Fibroblast of skin of right biceps (primary cell): ENCODE measurements at regions not wholly inside any gene's neighbourhood (a gene's known extent, or its start where the extent isn't known, plus 50 kb on each side); places are given as distances from the start of the nearest gene placed in this dataset.
A peak's percentile ranks its signal among the peaks of the same experiment; 100 is the strongest.

ENCODE experiments used
- DNase-seq: peaks from one replicate; pipeline ENCODE4 v3.0.0-alpha.2; 2013

DNA sequence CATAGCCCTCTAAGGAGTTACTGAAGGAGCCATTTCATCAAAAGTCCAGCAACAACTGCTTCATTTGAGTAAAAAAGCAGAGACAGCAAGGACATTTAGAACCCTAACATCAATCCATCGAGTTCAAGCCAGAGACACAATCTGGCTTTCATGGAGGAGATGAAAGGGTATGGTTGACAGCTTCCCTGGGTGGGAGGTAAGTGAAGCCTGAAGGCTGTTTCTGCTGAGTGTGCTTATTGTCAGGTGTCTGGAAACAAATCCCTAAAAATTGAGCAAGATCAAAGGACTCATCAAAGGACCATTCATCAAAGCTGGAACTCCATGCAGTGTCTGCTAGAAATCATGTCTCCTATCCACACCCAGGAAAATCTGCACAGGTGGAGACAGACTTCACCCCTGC is 104.4 kb upstream of the CCDC196 start:
- DNase-seq, result no peak

DNA sequence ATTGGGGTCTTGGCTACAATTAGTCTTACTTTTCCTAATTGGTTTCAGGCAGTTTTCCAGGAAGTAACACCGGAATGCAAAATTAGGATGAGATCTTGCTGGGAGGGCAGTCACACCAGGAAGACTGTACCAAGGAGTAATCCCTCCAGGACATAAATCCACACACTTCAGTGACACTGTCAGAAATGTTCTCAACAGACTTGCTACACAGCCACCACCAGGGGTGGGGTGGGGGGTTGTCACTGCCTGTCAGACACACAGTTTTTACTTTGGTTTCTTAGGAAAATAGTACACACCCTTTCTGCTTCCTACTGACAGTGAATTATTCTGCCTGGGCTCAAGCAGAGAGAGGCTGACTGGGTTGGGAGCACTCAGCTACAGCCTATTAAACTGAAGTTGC is 102.9 kb upstream of the CCDC196 start:
- DNase-seq, result no peak

DNA sequence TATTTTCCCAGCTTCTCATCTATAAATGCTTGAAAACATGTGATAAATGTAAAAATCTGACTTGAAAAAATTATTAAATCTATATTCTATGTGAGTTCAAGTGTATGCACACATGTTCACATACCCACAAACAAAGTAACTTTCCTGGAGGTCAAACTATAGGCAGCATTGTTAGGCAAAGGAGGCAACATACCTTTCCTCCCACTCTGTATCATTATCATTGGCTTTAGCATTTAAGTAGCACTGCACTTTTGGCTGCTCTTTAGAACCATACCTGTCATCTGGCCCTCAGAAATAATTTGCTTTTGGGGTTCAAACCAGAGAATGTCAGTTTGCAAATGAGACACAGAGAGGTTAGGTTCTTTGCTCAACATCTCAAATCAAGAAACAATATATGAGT is 102.4 kb upstream of the CCDC196 start:
- DNase-seq, result no peak

DNA sequence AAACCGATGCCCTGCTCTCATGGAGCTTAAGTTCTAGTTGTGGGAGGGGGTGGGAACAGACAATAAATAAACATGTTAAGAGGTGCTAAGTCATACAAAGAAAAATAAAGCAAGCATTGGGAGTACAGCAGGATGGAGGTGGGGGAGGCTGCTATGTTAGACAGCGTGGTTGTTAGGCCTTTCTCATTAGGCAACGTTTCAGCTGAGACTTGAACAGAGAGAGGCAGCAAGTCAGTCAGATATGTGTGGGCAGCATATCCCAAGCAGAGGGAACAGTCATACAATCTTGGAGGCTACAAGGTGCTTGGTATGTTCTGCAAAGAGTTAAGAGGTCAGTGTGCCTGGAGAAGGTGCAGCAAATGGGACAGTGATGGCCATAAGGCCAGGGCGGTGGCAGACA is 97.7 kb upstream of the CCDC196 start:
- no peak for DNase-seq

DNA sequence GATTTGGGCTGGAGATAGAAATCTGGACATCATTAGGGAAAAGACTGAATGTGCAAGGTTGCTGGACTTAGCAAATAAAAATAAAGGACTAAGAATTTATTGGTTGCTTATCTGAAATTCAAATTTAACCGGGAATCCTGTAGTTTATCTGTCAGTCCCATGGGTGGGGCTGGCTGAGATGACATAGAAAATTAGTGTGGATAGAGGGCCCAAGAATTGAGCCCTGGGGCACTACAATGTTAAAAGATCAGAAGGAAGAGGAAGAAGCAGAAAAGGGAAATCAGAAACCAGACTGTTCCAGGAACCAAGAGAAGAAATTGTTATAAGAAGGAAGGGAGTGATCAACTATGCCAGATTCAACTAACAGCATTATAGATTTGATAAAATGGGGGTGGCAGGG is 96.7 kb upstream of the CCDC196 start:
- DNase-seq, result no peak

DNA sequence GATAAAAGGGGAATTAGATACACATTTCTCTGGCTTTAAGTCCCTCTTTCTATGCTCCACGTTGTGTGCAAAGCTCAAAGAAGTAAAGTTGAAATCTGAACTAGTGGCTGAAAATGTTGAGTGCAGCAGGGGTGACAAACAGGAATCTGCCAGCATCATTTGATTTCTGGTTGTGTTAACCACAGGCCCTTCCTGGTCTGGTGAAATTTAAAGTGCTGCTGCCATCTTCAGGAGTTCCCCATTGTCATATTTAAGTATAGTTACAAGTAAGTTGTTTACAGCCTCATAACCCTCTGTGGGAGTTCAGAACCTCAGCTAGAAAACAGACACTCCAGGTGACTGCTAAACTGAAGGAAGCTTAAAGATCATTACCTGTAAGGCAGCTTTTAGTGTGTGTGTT is 90.9 kb upstream of the CCDC196 start:
- DNase-seq, result no peak

DNA sequence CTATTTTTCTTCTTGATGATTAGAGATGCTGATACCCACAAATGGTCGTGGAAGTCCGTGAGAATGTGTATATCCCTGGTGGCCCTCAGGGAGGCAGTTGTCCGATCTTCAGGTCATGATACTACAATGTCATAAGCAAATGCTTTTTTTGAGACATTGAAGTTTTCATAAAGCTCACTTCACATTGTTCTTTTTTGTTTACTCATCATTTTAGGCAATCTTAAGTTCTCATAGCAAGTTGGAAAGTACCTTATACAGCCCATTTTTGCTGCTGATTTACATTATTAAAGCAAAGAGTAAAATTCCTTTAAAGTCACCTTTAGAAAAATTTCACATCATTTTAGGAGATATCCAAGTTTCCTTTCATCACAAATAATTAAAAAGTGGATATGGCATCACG is 90.0 kb upstream of the CCDC196 start:
- DNase-seq, result no peak

DNA sequence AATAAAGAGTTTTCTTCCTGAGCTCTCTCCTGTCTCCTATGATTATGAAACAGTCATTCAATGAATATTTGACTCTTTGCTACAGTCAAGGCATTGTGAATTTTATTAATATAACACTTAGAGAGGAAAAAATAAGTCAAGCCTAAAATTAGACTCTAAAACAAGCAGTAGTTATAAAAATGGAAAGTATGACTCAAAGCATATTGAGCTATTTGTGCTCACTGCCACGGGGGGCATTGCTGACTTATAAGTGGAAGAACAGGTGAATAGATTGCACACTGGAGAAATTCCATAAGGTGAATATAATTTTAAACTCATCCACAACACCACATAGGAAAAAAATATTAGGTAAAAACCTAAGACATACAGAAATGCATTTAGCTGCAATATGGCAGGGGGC is 87.7 kb upstream of the CCDC196 start:
- DNase-seq, result no peak

DNA sequence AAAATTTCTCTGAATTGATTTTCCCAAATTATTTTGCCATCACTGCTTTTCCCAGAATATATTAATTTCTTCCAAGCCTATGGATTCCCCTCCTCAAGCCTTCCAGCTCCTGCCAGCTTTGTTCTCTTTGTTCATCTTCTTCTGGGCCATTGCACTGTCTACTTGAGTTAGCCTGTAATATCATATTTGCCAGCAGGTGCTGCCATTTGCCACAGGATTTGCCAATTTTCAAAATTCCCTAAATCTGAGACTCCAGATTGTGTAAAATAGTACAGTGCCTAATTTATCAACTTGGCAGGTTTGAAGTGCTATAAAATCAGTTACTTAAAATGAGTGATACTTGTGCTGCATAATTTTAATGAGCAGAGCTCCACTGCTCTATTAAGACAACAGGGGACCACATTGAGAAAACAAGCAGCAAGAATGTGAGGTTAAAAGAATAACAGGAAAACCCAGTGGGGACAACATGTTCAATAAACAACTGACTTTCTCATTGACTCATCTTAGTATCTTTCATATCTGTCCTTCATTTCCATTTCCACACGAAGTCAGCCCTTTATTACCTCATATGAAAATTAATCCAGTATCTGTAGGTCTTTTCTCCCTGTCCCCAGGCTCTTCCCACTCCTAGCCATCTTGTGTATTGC is 84.6 kb upstream of the CCDC196 start:
- DNase-seq, result no peak

DNA sequence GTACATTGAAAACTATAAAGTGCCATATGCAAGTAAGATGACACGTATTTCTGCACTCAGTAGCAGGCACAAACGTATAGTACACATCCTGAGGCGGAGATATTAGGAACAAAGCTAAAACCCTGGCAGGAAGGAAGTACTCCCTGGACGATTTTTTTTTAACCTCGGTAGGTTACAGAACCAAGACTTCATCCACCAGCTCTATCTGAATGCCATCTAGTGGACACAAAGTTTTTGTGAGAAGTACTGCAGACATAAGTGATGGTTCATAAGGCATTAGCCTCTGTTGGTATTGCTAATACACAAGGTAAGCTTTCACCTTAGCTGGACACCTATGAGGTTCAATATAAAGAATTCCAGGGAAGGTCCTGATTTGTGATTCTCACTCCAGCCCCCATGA is 83.0 kb upstream of the CCDC196 start:
- peak; percentile 22 for DNase-seq

DNA sequence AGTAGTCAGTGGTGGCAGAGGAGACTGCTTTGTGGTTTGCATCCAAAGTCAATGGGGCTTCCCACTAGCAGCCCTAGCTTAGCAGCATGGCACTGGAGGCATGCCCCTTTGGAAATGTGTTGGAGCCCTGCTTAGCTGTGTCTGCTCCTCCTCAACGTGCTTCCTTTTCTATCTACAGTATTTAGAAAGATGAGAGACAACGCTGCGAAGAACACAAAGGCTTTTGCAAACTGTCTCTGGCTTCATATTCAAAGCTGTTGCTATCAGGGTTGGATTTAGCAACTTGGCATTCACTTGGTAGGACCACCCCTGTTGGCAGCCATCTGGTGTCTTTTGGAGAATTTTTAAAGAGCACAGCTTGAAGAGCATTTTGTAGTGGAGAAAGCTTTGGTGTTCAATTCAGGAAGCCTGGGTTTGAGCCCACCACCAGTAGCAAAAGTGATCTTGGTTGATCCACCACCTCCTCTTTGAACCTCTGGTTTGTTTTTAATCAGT is 82.1 kb upstream of the CCDC196 start:
- no peak for DNase-seq

DNA sequence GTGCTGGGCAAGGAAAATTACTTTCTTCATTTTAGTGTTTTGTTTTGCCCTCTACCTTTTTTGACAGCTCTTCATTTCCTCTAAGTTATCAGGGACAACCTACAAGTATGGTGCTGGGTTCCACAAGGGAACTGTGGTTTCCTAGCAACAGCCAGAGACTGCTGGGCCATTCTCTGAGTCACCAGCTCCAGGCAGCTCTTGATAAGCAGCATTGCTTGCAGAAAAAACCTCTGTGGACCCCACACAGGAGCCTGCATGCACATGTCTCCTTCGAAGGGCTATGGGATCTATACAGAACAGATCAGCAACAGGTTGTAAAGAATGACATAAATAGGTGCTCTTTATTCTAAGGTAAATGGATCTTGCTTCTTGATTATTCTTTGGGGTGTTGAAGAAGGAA is 81.0 kb upstream of the CCDC196 start:
- peak; percentile 15 for DNase-seq

DNA sequence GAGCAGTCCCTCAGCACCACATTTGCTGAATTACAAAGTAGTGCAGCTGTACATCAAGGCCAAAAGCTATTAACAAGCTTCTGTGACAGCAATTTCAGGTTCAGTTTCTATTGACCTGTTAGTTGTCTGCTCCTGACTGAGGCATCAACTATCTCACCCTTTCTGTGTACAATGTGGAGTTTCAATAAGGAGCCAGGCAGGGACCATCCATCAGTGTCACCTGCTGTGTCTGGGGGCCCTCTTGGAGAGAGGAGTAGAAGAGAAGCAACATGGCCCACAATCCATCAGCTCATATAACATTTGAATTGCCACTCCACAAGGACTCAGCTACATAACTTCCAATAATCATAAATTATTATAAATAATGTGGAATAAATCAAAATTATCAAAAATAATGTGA is 72.3 kb upstream of the CCDC196 start:
- no peak for DNase-seq

DNA sequence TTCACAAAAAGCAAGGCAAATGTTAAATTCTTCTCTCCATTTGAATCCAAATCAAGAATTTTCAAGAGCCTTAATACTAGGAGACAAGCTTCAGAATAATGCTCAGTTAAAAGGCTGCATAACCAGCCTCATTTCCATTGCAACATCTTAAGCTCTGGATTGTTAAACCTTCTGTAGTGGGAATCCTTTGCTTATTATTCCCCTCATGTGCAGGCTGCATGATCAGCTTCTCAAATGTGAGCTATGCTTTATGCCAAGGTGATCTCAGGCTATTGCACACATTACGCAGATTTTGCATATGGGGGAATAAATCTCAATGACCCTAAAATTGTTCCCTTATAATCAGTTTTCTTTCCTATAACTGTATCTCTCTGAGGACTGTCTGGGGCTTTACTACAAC is 71.7 kb upstream of the CCDC196 start:
- no peak for DNase-seq

DNA sequence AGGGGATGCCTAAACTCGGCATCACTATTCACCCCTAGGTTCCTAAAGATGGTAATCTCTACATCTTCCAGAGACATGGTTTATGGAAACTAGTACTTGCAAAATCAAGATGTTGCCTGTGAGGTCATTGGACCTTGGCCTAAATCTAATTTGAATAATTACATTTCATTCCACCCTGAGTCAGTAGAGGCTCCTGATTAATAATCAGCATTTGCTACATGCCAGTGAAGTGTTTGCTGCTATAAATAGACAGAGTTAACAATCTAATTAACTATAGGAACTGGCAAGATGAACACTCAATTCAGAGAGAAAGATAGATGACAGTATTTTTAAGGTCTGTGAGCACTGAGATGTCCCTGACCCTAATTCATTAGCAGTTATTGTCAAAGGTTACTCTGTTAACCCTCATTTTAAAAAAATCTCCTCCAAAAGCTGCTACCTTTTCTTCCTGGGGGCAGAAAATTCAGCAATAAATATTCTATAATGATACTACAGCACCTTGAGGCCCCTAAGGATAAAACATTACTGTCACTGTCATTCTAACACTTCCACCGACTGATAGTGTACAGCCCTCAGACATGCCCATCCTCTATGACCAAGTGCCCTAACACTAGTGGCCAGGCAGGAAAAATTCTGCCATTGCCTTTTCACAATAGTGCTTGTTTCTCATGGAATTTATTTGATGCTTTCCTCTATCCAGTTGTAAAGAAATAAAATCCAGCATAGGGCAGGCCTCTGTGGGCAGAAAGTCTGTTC is 65.7 kb upstream of the CCDC196 start:
- DNase-seq, result no peak

DNA sequence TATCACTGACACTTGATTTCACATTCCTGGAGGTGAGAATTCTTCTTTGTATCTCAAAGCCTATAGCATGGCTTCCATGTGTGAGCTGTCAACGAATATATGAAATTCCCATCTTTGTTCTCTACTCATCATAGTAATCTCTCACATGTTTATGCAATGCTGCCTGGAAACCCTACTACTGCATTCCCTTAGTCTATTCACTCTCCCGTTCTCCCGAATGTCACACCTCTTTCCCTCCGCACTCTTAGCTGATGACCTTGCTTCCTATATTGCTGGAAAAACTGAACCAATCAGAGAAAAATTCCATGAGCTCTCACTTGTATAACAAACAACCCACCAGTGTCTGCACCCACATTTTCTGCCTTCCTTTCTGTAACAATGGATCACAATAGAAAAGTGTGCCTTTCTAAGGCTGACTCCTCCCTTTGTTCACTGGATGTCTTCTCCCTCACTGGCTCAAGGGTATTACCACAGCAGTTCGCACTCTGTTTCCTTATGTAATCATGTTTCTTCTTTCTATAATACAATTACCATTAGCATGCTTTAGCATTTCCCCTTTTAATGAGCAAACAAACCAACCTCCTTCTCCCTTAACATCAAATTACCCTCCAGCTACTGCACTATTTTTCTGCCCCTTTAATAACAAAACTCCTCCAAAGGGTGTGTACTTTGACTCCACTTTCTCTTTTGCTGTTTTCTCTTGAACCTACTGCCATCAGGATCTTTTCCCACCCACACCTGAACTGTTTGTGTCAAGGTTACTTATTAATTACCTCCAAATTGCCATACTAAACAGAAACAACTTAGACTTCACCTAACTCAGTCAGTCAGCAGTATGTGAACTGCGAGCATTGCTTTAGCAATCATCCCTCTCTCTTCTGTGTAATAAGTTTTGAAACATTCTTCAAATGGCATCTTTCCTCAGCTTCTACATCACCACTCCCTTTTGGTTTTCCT is 63.9 kb upstream of the CCDC196 start:
- no peak for DNase-seq

DNA sequence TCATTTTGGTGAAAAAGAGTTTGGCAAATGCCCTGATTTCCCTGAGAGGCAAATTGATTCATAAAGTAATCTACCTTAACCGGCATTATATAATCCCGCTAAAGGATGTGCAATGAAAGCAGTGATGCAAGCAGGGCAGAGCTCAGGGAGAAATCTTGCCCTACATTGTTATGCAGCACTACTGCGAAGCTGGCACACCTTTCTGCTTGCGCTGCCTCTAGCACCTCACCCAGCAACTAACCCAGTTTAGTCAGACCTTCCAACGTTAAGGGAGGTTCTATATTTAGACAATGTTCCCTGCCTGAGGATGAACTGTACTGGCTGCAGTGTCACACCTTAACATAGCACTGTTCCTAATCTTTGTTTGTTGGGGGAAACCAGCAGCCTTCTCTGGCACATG is 60.8 kb upstream of the CCDC196 start:
- no peak for DNase-seq

DNA sequence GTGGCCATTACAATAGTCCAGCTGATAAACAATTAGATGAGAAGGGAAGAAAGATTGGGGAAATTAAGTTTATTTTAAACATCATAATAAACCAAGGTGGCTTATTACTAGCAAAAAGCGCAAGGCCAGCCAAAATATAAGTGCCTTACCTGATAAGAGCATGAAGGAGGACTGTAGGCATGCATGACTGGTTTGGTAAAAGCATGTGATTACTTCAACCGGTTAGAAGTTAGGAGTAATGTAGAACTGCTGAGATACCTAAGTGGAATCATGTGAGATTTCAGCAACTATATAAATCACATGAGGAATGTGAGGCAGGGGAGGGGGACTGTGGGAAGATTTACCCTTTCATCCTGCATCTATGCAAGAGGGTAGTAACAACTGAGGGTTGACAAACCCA is 59.7 kb upstream of the CCDC196 start:
- DNase-seq, result no peak

DNA sequence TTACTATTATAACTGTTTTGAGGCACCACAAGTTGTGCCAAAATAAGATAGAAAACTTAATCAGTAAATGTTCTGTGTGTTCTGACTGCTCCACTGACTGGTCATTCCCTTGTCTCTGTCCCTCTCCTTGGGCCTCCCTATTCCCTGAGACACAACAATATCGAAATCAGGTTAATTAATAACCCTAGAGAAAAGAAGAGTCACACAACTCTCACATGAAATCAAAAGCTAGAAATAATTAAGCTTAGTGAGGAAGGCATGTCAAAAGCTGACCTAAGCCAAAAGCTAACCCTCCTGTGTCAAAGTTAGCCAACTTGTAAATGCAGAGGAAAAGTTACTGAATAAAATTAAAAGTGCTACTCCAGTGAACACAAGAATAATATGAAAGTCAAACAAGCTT is 53.8 kb upstream of the CCDC196 start:
- DNase-seq, result no peak

DNA sequence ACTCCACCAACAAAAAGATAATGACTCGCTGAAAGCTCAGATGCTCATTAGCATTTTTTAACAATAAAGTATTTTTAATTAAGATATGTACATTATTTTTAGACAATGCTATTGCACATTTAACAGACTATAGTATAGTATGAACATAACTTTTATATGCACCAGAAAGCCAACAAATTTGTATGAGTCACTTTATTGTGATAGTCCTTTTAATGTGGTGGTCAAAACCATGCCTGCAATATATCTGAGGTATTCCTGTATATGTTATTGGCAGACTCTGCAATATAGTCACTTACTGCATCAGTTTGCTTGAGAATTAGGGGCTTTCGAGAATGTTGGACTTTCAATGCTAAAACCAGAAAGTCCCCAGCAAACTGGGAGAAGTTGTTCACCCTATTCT is 51.7 kb upstream of the CCDC196 start:
- DNase-seq, result no peak

DNA sequence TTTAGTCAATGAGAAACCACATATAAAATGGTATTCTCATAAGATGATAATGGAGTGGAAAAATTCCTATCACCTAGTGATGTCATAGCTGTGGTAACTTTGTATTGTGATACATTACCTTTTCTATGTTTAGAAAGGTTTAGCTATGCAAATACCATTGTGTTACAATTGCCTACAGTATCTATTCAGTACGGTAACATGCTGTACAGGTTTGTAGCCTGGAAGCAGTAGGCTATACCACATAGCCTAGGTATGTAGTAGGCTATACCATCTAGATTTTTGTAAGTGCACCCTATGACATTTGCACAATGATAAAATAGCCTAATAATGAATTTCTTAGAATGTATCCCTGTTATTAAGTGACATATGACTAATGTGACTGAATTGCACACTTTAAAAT is 50.5 kb upstream of the CCDC196 start:
- no peak for DNase-seq
